PC-9 (cell line): ENCODE measurements at regions not wholly inside any gene's neighbourhood (a gene's known extent, or its start where the extent isn't known, plus 50 kb on each side); places are given as distances from the start of the nearest gene placed in this dataset.

ENCODE experiments used
- EZH2 ChIP-seq: fragments of 200-600 bp; sonication (generic); IDR thresholded peaks from 2 replicates; pipeline ENCODE4 v1.8.0; 2017; ENCODE audit warnings: antibody characterized with exemption, low read depth
- TF ChIP-seq, protein P1 (sequence below): fragments of 200-600 bp; sonication (generic); conservative IDR thresholded peaks from 2 replicates; pipeline ENCODE4 v1.6.1; 2017; ENCODE audit warnings: mixed run types, antibody characterized with exemption, mild to moderate bottlenecking, moderate library complexity

DNA sequence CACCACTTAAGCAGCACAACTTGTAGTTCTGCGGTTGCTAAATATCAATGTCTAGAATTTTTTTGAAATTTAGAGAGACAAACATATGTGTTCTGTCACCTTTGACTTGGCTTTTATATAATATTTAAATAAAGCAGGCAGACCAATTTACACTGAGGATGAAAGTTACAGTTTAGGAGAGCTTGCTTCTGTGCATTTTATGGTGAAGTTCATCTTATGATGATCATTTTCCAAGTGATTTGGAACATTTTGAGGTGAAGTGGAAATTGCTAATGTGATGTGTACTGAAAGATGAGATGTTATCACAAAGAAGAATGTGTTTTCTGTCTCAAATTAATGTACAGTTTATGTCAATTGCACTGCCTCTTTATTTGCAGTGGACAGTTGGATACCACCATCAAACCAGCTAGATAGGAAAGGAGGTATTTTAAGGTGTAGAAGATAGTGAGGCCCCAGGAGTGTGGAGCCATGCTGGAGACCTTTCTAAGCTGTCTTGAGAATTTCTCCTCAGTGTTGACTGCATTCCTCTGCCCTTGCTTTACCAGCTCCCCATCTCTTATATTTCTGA lies 461.9 kb downstream of the UTRN start:
- TF ChIP-seq, protein P1, sequence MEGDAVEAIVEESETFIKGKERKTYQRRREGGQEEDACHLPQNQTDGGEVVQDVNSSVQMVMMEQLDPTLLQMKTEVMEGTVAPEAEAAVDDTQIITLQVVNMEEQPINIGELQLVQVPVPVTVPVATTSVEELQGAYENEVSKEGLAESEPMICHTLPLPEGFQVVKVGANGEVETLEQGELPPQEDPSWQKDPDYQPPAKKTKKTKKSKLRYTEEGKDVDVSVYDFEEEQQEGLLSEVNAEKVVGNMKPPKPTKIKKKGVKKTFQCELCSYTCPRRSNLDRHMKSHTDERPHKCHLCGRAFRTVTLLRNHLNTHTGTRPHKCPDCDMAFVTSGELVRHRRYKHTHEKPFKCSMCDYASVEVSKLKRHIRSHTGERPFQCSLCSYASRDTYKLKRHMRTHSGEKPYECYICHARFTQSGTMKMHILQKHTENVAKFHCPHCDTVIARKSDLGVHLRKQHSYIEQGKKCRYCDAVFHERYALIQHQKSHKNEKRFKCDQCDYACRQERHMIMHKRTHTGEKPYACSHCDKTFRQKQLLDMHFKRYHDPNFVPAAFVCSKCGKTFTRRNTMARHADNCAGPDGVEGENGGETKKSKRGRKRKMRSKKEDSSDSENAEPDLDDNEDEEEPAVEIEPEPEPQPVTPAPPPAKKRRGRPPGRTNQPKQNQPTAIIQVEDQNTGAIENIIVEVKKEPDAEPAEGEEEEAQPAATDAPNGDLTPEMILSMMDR, result no peak
- no peak for TF ChIP-seq EZH2
